Omental fat pad (tissue), 3 donors: ENCODE measurements at regions not wholly inside any gene's neighbourhood (a gene's known extent, or its start where the extent isn't known, plus 50 kb on each side); places are given as distances from the start of the nearest gene placed in this dataset.
"Not testable (repeated sequence)": the region's sequence is repeated elsewhere in the genome, so short reads cannot be mapped to it uniquely, and the experiment has no call there.

Experiments
- ATAC-seq: fragments of 150-250 bp; one replicate; pipeline ENCODE4 v1.9.1; 2016; ENCODE audit warnings: mild to moderate bottlenecking, moderate library complexity; ENCODE audit not compliant: low FRiP score
- DNase-seq: peaks from one replicate; pipeline ENCODE4 v3.0.0-alpha.2; 2019; ENCODE audit warnings: low spot score
- TF ChIP-seq, protein P1 (sequence below), 3 donors: fragments of 450-650 bp; IDR thresholded peaks; one replicate each; pipeline ENCODE4 v1.5.1; 2016 to 2017; ENCODE audit warnings: antibody characterized with exemption in 3 of 3, mild to moderate bottlenecking in 3 of 3, moderate library complexity in 2 of 3

GRCh38 chr7:64469673-64470072 lies 93.2 kb downstream of the ZNF680 start:
- ATAC-seq (no peak), DNase-seq (no peak)
- TF ChIP-seq, protein P1, sequence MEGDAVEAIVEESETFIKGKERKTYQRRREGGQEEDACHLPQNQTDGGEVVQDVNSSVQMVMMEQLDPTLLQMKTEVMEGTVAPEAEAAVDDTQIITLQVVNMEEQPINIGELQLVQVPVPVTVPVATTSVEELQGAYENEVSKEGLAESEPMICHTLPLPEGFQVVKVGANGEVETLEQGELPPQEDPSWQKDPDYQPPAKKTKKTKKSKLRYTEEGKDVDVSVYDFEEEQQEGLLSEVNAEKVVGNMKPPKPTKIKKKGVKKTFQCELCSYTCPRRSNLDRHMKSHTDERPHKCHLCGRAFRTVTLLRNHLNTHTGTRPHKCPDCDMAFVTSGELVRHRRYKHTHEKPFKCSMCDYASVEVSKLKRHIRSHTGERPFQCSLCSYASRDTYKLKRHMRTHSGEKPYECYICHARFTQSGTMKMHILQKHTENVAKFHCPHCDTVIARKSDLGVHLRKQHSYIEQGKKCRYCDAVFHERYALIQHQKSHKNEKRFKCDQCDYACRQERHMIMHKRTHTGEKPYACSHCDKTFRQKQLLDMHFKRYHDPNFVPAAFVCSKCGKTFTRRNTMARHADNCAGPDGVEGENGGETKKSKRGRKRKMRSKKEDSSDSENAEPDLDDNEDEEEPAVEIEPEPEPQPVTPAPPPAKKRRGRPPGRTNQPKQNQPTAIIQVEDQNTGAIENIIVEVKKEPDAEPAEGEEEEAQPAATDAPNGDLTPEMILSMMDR (IDR thresholded peaks at IDR 0.05), result no peak

GRCh38 chr7:64465551-64465950 lies 97.3 kb downstream of the ZNF680 start:
- no peak for ATAC-seq
- no peak for DNase-seq
- TF ChIP-seq, protein P1 (IDR thresholded peaks at IDR 0.05), result no peak

DNA sequence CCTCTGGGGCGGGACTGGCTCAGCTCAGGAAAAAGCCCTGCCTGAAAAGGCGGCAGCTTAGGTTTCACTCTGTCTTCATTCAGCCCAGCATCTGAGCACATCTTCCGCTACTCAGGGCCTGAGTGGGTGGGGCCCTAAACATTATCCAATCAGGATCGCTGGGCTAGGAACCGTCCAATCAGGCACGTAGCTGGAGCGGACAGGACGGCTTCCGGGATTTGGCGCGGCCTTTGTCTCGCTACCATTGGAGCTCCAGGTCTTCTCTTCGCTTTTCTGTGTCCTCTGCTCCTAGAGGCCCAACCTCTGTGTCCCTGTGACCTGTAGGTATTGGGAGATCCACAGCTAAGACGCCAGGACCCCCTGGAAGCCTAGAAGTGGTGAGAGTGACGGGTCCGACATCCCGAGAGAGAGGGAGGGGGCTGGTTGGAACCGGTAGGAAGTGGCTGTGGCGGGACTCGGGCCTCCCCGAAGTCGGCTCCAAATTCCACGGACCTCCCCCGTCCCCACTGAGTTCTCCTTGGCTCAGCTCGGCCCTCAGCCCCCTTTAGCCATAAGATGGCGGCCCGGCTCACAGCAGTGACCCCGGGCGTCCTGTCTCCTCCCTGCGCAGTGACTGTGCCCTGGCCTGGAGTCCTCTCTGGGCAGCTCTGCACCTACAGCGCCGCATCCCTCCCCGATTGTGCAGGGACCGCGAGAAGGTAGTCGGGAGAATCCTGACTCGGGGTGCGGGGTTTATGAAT lies 99.1 kb downstream of the ZNF680 start:
- peak; percentile 100 for ATAC-seq
- DNase-seq, result peak; percentile 49
- TF ChIP-seq, protein P1 (IDR thresholded peaks at IDR 0.05), result no peak

- DNase-seq, ATAC-seq: not testable (repeated sequence)
These were observed 103.0 kb downstream of the ZNF680 start for GRCh38 chr7:64459858-64460257.

DNA sequence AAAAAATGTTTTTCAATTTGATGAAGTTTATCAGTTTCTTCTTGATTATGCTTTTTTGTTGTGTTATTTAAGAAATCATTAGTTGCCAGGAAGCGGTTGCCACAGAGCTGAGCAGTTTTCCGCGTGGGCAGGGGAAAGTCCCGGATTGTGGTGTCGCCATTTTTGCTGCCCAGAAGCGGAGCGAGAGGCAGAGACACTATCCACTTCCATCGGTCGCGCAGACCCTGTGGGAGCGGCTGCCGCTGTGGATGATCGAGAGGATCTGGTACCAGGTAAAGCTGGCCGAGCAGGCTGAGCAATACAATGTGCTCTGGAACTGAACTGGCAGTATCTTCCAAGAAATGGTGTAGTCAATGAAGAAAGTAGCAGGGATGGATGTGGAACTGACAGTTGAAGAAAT lies 119.8 kb downstream of the ZNF736 start:
- ATAC-seq, result no peak
- TF ChIP-seq, protein P1 (IDR thresholded peaks at IDR 0.05), result no peak
- DNase-seq, result no peak

- no peak for ATAC-seq
- TF ChIP-seq, protein P1 (IDR thresholded peaks at IDR 0.05), result no peak
These were observed 118.1 kb downstream of the ZNF736 start for GRCh38 chr7:64431838-64432237.

GRCh38 chr7:64429232-64429631 lies 115.5 kb downstream of the ZNF736 start:
- DNase-seq, result no peak
- TF ChIP-seq, protein P1 (IDR thresholded peaks at IDR 0.05), result no peak
- ATAC-seq, result no peak

More at GRCh38 chr7:64431838-64432237, 118.1 kb downstream of the ZNF736 start:
- no peak for DNase-seq

DNA sequence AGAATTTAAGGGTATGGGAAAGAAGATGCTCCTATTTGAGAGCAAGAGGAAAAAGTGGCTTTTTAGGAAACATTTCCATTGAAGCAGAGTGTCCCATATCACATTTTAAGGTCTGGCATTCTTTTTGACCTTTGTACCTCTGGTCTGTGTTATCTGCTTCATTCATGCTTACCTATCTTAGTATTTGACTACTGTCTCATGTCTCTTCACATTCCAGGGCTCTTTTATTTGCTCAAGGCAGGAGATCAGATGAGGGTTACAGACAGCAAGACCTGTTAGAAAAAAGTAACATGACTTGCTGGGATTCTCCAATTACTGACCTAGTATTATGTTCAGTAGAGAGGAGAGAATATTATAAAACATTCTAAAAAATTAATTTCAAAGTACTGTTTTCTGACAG lies 111.7 kb downstream of the ZNF736 start:
- DNase-seq, ATAC-seq: not testable (repeated sequence)
